GM12891 (cell line): ENCODE measurements at regions not wholly inside any gene's neighbourhood (a gene's known extent, or its start where the extent isn't known, plus 50 kb on each side); places are given as distances from the start of the nearest gene placed in this dataset.

ENCODE experiments used
- DNase-seq: peaks from one replicate; pipeline ENCODE4 v3.0.0; 2011; ENCODE audit warnings: low spot score; ENCODE audit not compliant: insufficient read length
- FAIRE-seq: peaks from 2 replicates; lab custom pipeline; 2011; peaks lifted over from hg19 to GRCh38; lab: Jason Lieb, UNC
- PAX5 ChIP-seq: IDR thresholded peaks from 2 replicates; pipeline ENCODE4 v1.6.1; 2011; ENCODE audit warnings: low read length, moderate library complexity, mild to moderate bottlenecking; ENCODE audit not compliant: insufficient read depth, severe bottlenecking
- POLR2A ChIP-seq: IDR thresholded peaks from 2 replicates; pipeline ENCODE4 v1.6.1; 2011; ENCODE audit warnings: low read depth, low read length, control low read depth
- POLR2AphosphoS5 ChIP-seq: IDR thresholded peaks from 2 replicates; pipeline ENCODE4 v1.6.1; 2011; ENCODE audit warnings: low read depth, low read length, control low read depth
- POU2F2 ChIP-seq: IDR thresholded peaks from 2 replicates; pipeline ENCODE4 v1.6.1; 2011; ENCODE audit warnings: low read depth, mild to moderate bottlenecking, control low read depth, low read length, moderate library complexity
- SPI1 ChIP-seq: IDR thresholded peaks from 2 replicates; pipeline ENCODE4 v1.6.1; 2011; ENCODE audit warnings: low read depth, low read length, control low read depth
- TAF1 ChIP-seq: IDR thresholded peaks from 2 replicates; pipeline ENCODE4 v1.6.1; 2011; ENCODE audit warnings: low read depth, low read length, control low read depth

DNA sequence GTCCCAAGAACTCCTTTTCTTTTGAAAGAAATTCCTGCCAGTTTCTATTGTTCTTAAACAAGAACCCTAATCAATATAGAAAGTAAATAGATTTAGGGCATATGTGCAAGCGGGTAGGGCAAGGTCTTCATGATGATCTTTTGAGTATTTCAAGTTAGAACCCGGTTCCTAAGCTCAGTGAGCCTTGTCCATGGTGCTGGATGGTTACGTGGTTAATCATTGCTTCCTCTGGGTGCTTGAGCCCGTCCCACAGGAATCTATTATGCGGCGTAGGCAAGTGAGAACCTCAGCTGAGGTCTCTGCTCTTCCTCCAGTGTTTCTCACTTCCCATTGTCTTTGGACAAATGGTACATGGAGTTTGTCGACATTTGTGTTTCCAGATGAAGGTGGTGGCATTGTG lies 580.8 kb upstream of the EEF2KMT start:
- FAIRE-seq (no peak), DNase-seq (no peak)
- TF ChIP-seq TAF1 (no peak), POU2F2 (no peak), SPI1 (no peak), POLR2AphosphoS5 (no peak), POLR2A (no peak), PAX5 (no peak)

DNA sequence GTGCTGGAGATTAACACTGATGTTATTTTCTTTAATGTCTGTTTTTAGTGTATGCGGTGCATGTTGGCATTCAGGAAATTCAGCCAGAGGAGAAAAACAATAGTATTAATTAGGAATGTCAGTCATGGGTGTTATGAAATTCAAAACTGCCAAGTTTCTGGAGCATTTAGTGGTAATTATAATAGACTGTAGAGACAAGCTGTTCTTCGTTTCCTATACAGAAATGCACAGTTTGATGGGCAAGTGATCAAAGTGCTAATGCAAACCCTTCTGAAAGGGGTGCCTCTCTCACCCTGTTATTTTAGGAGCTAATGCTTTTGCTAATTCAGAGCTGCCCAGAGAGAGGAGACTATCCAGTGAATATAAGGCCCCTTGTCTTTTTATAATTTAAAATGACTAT lies 573.8 kb upstream of the EEF2KMT start:
- DNase-seq (no peak), FAIRE-seq (no peak)
- TF ChIP-seq TAF1 (no peak), PAX5 (no peak), SPI1 (no peak), POU2F2 (no peak), POLR2AphosphoS5 (no peak)

DNA sequence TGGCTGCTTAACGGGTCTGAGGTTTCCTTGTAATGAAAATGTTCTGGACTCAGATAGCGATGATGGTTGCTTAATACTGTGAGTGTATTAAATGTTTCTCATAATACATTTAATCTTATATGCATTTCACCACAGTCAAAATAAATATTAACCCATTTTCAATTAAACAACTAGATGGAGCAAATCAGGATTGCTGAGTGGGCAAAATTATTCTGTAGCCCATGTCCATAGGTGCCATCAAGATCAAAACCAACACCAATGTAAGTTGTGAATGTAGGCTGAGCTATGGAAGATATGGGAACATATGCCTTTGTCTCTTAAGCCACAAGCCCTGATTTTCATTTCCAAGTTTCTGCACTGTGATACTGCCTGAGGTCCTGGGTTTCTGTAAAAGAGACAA lies 572.6 kb upstream of the EEF2KMT start:
- no peak for FAIRE-seq
- no peak for TF ChIP-seq POLR2A
- no peak for TF ChIP-seq POLR2AphosphoS5
- TF ChIP-seq POU2F2, result no peak
- TF ChIP-seq PAX5, result no peak
- TF ChIP-seq SPI1, result no peak
- no peak for TF ChIP-seq TAF1
- no peak for DNase-seq

DNA sequence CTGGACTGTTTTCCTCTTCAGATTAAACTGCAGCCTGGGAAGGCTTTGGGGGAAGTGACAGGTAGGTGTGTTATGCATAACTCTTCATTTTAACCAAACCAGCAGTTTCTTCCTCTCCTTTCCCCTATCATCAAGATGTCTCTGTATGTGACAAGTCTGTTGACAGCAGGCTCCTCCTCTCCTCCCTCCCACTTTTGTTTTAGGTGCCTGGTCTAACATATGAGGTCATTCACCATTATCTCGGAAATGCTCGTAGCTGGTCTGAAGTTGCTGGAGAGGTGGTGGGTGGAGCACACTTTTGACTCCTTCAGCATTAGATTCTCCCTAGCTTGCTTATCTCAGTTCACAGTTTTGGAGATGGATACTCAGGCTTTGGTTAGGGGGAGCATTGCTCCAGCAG lies 571.0 kb upstream of the EEF2KMT start:
- no peak for DNase-seq
- FAIRE-seq, result no peak
- TF ChIP-seq PAX5 (no peak), SPI1 (no peak), POLR2A (no peak), POU2F2 (no peak), POLR2AphosphoS5 (no peak), TAF1 (no peak)

DNA sequence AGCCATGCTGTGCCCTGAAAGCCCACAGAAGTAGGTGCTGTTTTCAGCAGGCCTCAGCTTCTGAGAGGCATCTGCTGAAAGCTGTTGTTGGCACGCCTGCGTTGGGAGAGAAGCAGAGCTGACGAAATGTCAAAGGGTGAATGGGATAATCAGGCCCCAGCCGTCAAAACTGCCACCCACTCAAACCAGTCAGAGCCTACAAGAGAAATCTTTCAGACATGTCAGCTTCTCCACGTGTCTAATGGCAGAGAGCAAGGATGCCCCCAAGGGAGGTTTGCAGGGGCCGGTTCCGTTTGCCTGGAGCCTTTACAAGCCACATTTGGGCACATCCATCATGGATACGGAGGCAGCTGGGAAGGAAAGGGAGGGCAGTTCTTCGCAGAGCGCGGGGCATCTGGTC lies 568.2 kb upstream of the EEF2KMT start:
- TF ChIP-seq POU2F2 (no peak), SPI1 (no peak), POLR2A (no peak), PAX5 (no peak), POLR2AphosphoS5 (no peak), TAF1 (no peak)
- no peak for FAIRE-seq
- no peak for DNase-seq

DNA sequence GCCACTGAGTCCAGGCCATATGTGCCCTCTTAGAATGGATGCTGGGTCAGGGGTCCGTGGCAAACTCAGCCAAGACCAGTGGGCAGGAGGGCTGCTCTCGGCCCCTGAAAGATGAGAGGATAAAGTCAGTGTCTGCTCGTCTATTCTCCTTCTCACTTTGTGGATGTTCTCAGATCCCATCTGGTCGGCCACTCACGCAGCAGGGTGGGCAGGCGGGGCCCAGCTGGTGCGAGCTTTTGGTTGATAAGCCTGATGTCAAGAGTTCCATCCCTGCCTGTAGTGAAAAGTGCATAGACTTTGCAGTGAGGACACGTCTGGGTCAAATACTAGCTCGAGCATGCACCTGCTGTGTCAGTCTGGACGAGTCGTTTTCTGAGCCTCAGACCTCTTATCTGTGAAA lies 556.2 kb upstream of the EEF2KMT start:
- FAIRE-seq, result no peak
- DNase-seq, result no peak
- no peak for TF ChIP-seq TAF1
- no peak for TF ChIP-seq POLR2AphosphoS5
- no peak for TF ChIP-seq PAX5
- TF ChIP-seq POLR2A, result no peak
- TF ChIP-seq POU2F2, result no peak
- no peak for TF ChIP-seq SPI1

DNA sequence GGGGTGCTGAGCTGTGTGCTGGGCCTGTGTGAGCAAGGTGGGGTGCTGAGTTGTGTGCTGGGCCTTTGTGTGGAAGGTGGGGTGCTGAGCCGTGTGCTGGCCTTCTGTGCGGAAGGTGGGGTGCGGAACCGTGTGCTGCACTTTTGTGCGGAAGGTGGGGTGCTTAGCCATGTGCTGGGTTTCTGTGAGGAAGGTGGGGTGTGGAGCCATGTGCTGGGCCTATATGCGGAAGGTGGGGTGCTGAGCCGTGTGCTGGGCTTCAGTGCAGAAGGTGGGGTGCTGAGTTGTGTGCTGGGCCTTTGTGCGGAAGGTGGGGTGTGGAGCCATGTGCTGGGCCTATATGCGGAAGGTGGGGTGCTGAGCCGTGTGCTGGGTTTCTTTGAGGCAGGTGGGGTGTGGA lies 555.4 kb upstream of the EEF2KMT start:
- no peak for FAIRE-seq
- no peak for DNase-seq
- no peak for TF ChIP-seq SPI1
- TF ChIP-seq POLR2A, result no peak
- no peak for TF ChIP-seq POU2F2

DNA sequence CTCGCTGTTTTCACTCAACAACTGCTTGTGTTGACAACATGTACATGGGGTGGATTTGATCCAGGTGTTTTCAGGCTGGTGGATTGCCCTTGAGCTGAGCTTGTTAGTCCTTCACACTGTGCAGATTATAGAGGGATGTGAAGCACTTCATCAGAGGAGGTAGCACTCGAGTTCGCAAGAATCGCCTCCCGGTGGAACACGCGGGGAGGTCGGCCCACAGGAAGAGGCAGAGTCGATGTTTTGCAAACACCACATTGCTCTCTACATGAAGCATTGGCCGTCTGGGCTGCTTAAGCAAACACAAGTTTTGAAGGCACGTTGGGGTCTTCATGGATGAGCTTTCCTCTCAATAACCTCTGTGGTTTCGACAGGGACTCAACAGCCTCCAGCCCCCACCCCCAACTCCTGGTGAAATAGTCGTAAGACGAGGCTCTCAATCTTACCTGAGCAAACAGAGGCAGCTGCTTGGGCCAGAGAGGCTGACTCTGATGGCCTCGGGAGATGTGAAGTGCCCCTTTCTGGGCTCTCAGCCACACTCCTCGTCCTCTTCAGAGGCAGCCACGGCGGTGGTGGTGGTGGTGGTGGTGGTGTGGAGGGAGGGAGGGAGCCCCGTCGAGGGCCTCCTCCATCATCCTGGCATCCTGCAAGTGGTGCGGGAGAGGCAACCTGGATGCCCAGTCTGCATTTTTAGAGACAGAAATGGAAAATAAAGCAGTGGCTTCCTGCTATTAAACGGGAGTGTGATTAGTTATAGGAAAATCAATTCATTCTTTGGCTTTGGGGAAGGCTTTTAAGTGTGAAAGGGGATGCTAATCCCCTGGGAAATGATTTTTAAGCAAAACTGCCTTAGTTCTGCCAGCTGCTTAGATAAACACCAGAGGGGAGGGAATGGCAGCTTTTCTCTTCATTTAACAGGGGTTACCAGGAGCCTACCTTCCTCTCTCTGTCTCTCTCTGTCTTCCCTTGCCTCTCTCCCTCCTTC lies 552.5 kb upstream of the EEF2KMT start:
- no peak for TF ChIP-seq POLR2A
- TF ChIP-seq SPI1, result no peak
- TF ChIP-seq POLR2AphosphoS5, result no peak
- no peak for TF ChIP-seq POU2F2
- TF ChIP-seq PAX5, result no peak
- no peak for TF ChIP-seq TAF1
- DNase-seq, result no peak
- no peak for FAIRE-seq

DNA sequence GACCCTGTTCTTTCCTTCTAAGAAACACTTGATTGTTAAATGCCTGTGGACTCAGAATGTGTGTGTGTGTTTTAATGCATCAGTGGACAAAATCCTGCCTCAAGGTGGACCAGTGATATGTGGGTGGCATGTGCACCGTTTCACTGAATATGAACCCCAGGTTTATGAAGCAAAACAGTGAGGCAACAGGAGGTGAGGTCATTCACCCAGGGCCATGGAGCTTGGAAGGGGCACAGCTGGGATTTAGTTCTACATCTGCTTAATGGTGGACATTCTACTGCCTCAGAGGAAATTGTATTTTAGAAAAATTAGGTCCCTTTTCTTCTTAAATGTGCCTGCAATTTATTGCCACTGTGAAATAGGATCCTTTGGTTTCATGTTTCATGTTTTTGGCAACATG lies 549.5 kb upstream of the EEF2KMT start:
- DNase-seq, result no peak
- TF ChIP-seq POLR2AphosphoS5 (no peak), SPI1 (no peak), POU2F2 (no peak), POLR2A (no peak), PAX5 (no peak), TAF1 (no peak)
- FAIRE-seq, result no peak

DNA sequence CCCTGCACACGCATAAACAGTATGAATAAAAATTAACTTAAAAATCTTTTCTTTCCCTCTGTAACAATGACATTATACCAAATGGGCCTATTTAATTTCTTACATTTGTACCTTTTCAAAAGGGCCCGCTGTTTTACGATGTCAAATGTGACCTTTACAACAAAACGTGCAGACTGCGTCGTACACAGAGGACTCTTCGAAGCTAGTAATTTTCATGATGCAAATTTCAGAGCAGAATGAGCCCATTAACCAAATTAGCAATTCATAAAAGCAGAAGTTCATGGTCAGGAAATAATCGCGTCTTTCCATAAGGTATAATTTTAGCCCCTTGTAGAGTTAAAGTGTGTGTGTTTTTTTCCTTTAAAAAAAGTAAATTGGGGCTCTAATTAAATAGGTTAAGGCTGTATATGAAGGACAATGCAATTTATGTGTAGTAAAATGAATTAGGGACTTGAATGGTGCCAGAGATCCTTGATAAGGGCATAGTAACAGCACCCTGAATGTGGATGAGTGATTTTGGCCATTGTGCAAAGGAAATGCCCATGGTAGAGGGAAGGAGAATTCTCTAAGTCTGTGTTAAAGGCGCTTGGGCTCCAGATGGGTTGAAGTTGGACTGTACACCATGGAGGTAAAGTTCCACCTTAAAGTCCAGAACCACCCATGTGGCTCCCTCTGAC lies 546.4 kb upstream of the EEF2KMT start:
- no peak for DNase-seq
- TF ChIP-seq POU2F2, result no peak
- no peak for TF ChIP-seq TAF1
- no peak for TF ChIP-seq PAX5
- no peak for TF ChIP-seq SPI1
- TF ChIP-seq POLR2AphosphoS5, result no peak
- no peak for TF ChIP-seq POLR2A
- no peak for FAIRE-seq
